Sigmoid colon (tissue), 6 donors: ENCODE measurements at regions not wholly inside any gene's neighbourhood (a gene's known extent, or its start where the extent isn't known, plus 50 kb on each side); places are given as distances from the start of the nearest gene placed in this dataset.
A peak's percentile ranks its signal among the peaks of the same experiment; 100 is the strongest.

Source experiments
- DNase-seq: peaks from one replicate; pipeline ENCODE4 v3.0.0-alpha.2; 2019
- H3K27ac ChIP-seq, 4 donors: fragments of 200-600 bp; sonication (generic); one replicate each; pipeline ENCODE4 v1.5.1; 2016 to 2019; ENCODE audit warnings: mild to moderate bottlenecking in 1 of 4
- H3K27me3 ChIP-seq, 3 donors: fragments of 200-600 bp; sonication (generic); one replicate each; pipeline ENCODE4 v1.5.1; 2019; ENCODE audit warnings: mild to moderate bottlenecking in 1 of 3
- H3K36me3 ChIP-seq, 4 donors: fragments of 200-600 bp; sonication (generic); one replicate each; pipeline ENCODE4 v1.5.1; 2016 to 2019
- H3K4me1 ChIP-seq, 4 donors: fragments of 200-600 bp; sonication (generic); one replicate each; pipeline ENCODE4 v1.5.1; 2017 to 2019
- H3K4me3 ChIP-seq, 4 donors: fragments of 200-600 bp; sonication (generic); one replicate each; pipeline ENCODE4 v1.5.1; 2017 to 2019; ENCODE audit warnings: mild to moderate bottlenecking in 2 of 4, moderate library complexity in 1 of 4
- H3K9me3 ChIP-seq, 4 donors: fragments of 200-600 bp in 3 of 4; sonication (generic) in 3 of 4; one replicate each; pipeline versions ENCODE4 v1.5.1 to v1.6.1; 2013 to 2019
- CTCF ChIP-seq, 4 experiments: fragments of 450-650 bp in 3 of 4; fragments of 200-600 bp in 1 of 4; IDR thresholded peaks; one replicate each; pipeline ENCODE4 v1.5.1; 2016 to 2019; ENCODE audit warnings: antibody characterized with exemption in 4 of 4, mild to moderate bottlenecking in 3 of 4, moderate library complexity in 2 of 4
- EP300 ChIP-seq, 4 donors: sonication (generic); formaldehyde crosslinking; IDR thresholded peaks; one replicate each; pipeline ENCODE4 v1.6.1; 2017; ENCODE audit warnings: antibody characterized with exemption in 4 of 4
- POLR2A ChIP-seq, 2 donors: fragments of 450-650 bp; IDR thresholded peaks; one replicate each; pipeline ENCODE4 v1.6.1; 2016; ENCODE audit warnings: antibody characterized with exemption in 2 of 2, mild to moderate bottlenecking in 2 of 2, moderate library complexity in 2 of 2
- POLR2AphosphoS5 ChIP-seq, 4 donors: sonication (generic); formaldehyde crosslinking; IDR thresholded peaks; one replicate each; pipeline ENCODE4 v1.6.1; 2017; ENCODE audit warnings: antibody characterized with exemption in 4 of 4
- WGBS, 2 donors: extraction: QIAGEN DNeasy Blood & Tissue Kit; methylation state at CpG; one replicate each; pipeline ENCODE4 v1.1.7; 2013; 5-methylcytosine and 5-hydroxymethylcytosine counted together
- intact Hi-C: fragments of 100-400 bp; cut with DNase I; formaldehyde crosslinking; loops from one replicate; pipeline ENCODE4 v1.15.1; 2023
- small RNA-seq, 3 donors: library from RNA; depleted of rRNA; stranded (forward); fragments of <200 nt; gene quantifications; one replicate each; pipeline ENCODE3, GENCODE V24; 2016
- donor health status: healthy with polysubstance abuse.
- donor health status: healthy.

GRCh38 chr17:77907497-77908461 lies 50.7 kb upstream of the TNRC6C start:
- DNase-seq, result peak; percentile 55
- no peak overlapping the region for H3K27ac ChIP-seq
- intact Hi-C loops, result no loop called here
- no peaks in the 10 kb centered on the region for H3K9me3 ChIP-seq
- peaks cover 0 to 10% (median 0%) of the 10 kb centered on the region in 4 donors for H3K4me1 ChIP-seq
- WGBS, 2 donors, result 90 to 91% methylated on average over 23 of the region's 23 CpGs
- no peak for TF ChIP-seq CTCF (IDR thresholded peaks at IDR 0.05)
- no peak for TF ChIP-seq POLR2A (IDR thresholded peaks at IDR 0.05)
- TF ChIP-seq POLR2AphosphoS5 (IDR thresholded peaks at IDR 0.05), result no peak
- no peak for TF ChIP-seq EP300 (IDR thresholded peaks at IDR 0.05)
- H3K4me3 ChIP-seq, result no peak overlapping the region
- H3K36me3 ChIP-seq, result no peaks in the 10 kb centered on the region
- H3K27me3 ChIP-seq, result peaks cover 0 to 10% (median 4%) of the 10 kb centered on the region in 3 donors

GRCh38 chr17:77908501-77908900 lies 50.0 kb upstream of the TNRC6C start:
- H3K27ac ChIP-seq, result no peak overlapping the region
- no peaks in the 10 kb centered on the region for H3K9me3 ChIP-seq
- H3K4me1 ChIP-seq, result peaks cover 0 to 10% (median 0%) of the 10 kb centered on the region in 4 donors
- peak; percentile 49 for DNase-seq
- TF ChIP-seq EP300 (IDR thresholded peaks at IDR 0.05) (no peak), CTCF (IDR thresholded peaks at IDR 0.05) (no peak), POLR2AphosphoS5 (IDR thresholded peaks at IDR 0.05) (no peak), POLR2A (IDR thresholded peaks at IDR 0.05) (no peak)
- H3K27me3 ChIP-seq, result peaks cover 0 to 16% (median 4%) of the 10 kb centered on the region in 3 donors
- intact Hi-C loops, result no loop called here
- H3K4me3 ChIP-seq, result no peak overlapping the region
- H3K36me3 ChIP-seq, result no peaks in the 10 kb centered on the region
- WGBS, 2 donors, result 85 to 91% methylated on average over 4 of the region's 4 CpGs

Small RNAs in the stretch of these regions (small RNA-seq; reads per million reads assigned to genes)
- gene MIR4316 (0 reads per million in 3 donors), gene RF00019 (0 reads per million in 3 donors)
